NCI-H524 treated with DMSO at 0.1 percent for 48 hours (cell line): ENCODE measurements at regions not wholly inside any gene's neighbourhood (a gene's known extent, or its start where the extent isn't known, plus 50 kb on each side); places are given as distances from the start of the nearest gene placed in this dataset.
A peak's percentile ranks its signal among the peaks of the same experiment; 100 is the strongest.
"Not testable (repeated sequence)": the region's sequence is repeated elsewhere in the genome, so short reads cannot be mapped to it uniquely, and the experiment has no call there.

Source experiments
- DNase-seq: peaks from one replicate; lab custom pipeline; 2025; lab: John Stamatoyannopoulos, UW

DNA sequence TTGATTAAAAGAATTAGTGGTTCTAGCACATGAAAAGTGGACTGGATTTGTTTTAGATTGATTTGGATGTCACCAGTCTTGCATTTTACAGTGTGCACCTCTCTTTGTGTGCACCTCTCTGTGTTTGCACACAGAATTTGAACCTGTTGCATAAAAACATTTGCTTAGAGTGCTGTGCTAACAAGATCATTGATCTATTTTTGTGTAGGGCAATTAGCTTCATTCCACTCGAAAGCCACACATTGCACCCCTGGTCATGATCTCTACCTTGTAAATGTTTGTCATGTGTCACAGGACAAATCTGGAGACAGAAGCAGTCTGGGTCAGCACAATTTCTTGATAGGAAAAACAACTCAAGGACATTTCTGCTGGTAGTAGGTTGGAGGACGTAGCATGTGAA, 258.7 kb upstream of the LINC00305 start:
- DNase-seq = no peak

DNA sequence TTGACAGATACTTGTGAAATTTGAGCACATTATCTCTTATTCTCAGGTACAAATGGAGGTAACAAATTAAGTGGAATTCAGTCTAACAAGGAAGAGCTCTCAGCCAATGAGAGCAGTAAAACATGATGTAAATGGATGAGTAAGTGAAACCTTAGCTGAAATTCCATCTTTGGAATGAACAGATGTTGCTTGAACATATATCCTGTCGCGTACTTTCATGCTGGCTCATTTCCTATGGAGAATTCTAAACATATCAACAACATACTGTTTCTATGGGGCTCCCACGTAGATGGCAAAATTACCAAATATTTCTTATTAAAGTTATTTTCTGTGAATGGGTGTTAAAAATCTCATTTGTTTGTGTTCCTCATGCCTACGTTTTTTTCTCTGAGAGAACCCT, 256.3 kb upstream of the LINC00305 start:
- DNase-seq = no peak

DNA sequence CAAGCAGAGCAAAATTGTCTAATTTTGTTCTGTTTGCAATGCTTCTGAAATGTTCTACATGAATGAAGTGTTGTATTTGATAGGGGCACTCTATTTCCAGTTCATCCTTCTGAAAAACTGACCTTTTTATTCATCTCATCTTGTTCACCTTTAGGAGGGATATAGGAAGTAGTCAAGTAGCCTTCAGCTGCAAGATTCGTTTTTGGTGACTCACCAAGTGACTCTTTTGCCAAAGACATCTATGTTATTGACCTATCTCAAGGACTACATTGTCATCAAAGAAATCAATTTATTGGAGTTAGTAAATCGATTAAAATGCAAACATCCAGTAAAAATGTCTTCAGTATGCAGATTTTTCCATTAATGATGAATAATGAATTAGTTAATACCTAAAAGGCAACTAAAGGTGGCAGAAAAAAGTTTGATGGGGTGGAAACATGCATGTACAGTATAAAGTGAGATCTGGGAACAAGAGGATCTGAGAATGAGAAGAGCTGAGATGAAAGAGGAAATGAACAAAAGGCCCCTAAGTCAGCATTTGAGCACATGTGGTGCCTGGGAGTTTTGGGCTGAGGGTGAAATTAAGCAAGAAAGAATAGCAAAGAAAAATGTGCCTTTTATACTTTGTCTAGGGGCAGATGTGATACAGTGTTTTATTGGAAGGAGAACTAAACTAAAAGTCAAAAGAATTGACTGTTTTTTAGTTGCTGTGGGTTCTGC, 255.1 kb upstream of the LINC00305 start:
- DNase-seq = no peak

DNA sequence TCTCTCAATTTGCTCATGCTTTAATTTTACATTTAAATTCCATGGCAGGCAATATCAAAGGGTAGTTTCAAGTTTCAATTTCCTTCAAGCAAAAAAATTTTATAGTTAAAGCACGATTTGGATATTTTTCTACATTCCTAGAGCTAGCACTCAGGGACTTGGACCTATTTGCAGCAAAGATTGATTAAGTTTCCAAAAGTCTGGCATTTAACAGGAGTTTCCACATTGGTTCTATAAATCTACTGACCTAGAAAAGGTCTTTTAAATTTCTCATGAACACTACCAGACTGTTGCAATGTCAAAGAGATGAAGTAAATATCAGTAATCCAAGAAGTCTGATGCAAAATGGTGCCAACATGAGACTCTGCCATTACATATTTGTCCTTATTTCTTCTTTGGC, 253.7 kb upstream of the LINC00305 start:
- no peak for DNase-seq

DNA sequence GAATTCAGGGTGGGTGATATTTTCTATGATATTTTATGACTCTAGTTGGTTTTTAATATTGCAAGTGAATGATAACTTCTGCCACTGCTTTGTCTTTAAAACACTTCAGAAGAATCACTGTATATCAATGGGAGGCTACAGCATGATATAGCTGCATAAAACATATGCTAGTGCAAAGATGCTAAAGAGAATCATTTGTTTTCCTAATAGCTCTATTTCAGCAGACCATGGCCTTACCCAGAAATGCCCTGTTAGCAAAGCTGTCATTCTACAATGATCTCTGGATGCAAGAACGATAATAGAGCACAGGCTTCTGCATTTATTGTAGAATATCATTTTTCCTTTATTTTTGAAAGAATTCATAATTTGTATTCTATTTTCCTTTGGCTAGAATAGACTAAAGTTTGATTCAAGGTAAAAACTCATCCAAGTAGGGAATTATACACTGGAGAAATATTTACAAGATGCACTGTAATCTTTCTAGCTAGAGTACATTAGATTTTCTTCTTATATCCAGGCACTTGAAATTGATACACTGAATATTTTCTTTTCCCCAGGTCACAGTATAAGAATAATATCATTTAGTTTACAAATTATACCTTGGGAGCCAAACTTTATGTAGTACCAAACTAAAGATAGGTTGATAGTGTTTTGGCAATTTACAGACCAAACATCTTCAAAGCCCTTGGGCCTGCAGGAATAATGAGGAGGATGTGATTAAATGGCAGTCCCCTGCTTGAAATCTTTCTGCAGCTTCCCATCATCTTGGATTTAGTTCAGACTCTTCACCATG, 252.6 kb upstream of the LINC00305 start:
- DNase-seq = no peak

DNA sequence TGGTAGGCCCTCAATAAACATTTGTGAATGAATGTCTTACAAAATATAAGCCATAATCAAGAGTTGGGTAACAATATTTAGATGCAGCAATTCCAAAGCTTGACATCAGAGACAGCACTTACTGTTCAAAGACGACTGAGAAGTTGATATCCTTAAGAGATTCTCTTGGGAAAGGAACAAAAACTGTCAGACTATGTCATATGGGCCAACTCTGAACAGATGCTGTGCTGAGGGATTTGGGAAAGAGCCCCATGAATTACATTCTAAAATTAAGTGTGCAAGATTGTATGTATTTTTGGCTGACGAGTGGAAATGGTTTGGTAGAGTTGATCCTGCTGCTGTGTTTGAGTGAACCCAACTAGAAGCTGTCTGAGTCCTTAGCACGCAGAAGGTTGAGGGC, 250.7 kb upstream of the LINC00305 start:
- no peak for DNase-seq

DNA sequence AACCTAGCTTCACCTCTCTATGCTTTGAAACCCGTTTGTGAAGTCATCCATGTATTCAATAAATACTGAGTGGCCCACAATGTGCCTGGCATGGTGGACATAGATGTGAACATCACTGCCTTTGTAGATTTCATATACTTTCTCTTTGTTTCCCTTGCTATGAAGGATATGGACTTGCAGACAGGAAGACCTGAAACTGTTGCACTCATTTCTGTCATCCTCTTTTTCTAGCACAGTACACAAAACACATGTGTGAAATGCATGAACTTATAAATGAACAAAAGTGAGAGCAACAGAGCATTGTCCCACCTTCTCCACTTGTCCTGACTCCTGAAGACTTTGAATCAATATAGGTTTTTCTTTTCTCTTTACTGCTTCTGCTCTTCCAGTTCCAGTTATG, 249.4 kb upstream of the LINC00305 start:
- no peak for DNase-seq

DNA sequence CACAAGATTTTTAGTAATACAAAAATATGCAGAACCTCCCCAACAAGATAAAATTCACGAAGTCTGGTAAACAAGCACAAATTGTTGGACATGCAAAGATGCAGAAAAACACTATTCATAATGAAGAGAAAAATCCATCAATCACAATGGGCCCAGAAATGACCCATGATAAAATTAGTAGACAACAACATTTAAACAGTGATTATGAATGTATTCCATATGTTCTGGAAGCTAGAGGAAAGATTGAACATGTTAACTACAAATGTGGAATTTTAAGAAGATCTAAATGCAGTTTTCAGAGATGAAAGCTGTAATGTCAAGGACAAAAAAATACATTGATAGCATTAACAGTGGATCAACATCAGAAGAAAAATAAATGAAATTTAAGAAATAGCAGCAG, 243.3 kb upstream of the LINC00305 start:
- DNase-seq = no peak

DNA sequence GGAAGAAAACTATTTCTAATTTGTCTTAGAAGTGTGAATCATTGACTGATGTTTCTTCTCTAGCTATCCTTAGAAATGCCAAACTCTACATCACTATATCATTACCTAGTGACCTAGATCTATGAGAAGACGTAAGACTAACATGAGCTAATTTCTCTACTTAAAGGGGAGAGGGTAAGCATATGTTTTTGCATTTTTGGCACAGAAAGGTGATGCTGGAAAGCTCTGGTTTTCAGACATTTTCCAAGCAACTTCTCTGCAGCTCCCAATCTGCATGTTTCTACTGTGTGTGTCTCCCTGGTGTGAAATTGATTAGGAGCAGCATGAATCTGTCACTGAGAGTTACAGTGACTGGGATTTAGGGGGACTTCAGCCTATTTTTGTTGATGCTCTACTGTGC, 235.2 kb upstream of the LINC00305 start:
- no peak for DNase-seq

DNA sequence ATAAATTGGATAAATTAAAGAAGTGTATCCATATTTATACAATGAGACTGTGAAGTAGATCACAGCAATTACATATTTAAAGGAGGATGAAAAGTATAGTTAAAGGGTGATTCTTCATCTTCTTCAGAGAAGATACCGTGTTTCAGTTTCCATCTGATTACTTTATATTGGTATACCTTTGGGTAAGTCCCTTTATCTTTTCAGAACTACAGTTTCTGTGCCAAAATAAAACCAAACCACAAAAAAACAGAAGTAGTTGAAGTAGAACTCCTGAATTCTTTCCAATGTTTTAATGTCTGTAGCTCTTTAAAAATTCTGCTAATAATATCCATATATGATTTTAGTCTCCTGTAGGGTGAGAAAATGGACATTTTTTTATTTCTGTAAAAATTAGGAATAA, 231.2 kb upstream of the LINC00305 start:
- DNase-seq = no peak

DNA sequence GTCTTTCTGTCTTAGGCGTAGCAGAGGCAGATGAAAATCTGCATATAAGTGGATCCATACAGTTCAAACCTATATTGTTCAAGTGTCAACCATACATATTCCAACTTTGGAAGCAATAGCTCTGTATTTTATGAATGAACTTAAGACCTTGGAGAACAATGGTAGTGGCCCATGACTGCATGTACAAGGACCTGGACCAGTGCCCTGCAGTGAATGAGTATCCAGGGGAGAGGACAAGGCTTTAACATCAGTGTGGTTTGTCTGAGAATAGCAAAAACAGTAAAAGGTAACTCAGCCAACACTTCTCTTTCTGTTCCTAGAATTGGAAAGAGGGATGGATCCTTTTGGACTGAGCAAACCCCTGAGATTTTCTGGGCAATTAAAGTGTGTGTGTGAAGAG, 230.8 kb upstream of the LINC00305 start:
- no peak for DNase-seq

DNA sequence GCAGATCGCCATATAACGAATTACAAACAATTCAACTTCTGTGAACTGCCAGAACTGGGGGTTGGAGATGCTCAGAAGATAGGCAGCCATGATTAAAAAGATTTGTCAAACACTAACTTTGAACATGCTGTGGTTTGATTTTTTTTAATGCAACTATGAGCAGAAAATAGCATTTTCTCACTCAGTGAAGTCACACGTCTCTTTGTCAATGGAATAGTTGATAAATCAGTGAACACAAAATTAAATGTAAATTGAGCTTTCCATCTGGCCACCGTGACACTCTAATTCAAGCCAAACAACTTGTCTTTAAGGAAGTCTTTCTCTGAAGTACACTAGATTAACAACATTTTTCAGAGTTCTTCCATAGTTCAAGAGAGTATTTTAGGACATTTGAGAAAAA, 228.6 kb upstream of the LINC00305 start:
- DNase-seq = no peak

DNA sequence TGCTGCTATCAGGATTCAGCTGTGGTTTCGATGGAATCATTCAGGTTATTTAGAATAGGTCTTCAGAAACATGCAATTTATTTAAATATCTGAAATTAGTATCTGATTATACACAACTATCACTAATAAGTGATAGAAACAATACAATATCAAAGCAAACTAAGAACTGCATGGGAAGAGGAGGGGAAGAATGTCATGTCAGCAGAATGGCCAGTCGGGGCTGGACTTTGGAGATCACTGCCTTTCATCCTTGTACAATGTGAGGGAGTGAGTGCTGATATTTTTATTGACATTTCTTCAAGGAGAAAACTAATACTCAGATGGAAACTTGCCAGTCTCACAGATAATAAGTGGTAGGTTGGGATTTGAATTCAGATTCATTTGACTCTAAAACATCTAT, 224.0 kb upstream of the LINC00305 start:
- DNase-seq = no peak

DNA sequence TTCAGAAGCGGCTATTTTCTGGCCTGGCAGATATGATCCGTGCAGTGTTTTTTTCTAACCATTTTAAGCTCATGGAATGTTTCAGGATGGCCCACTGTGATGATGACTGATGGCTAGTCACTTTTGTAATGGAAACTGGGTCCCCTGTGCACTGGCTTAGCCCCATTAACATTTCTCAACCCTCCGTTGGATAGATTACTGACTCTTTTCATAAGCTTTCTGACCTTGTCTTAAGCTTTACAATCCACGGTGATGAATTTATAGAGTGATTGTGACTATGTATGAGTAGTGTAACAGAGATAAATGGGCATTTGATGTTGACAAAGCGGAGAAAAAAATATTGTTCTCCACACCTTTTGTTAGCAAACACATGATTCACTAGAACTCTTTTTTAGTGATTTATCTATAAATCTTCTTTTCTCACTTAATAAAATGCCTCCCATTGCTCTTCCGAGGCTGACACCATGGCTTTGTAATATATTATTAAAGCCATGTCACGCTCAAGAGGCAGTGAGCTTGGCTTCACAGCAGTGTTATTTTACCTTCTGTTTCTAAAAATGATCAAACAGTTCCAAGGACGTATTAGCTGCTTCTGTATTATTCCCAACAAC, 221.0 kb upstream of the LINC00305 start:
- DNase-seq = not testable (repeated sequence)

DNA sequence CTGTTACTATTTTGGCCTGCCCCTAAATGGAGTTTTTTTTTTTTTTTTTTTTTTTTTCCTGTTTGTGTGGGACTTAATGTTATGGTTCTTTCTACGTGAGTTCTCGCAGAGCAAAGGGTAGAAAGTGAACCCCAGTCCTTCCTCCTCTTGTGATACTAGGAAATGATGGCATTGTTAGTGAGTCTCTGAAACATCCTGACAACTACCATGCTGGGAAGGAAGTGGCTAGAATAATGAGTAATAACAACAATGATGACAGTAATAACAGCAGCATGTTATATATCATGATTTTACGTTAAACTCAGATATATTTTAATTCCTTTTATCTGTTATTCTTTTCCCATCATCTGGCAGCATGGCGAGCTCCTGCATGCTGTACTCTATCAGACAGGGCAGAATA, 216.2 kb upstream of the LINC00305 start:
- DNase-seq = no peak

DNA sequence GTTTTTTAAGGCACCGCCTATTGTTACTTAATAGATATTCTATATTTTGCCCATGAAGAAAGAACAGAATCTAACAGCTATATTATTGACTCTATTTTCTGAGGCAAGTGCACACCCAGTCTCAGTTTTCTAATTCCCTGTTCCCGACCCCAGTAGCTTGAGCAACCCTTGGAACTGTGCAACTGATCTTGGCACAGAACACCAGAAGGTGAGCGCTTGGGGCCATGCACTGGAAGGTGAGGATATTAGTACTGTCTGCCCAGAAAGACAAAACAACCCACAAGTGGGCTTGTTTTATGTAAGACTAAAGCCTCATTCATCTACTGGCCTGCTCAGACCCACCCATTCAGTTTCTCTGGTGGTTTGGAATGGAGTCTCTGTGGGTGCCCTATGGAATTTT, 188.8 kb upstream of the LINC00305 start:
- DNase-seq = no peak

DNA sequence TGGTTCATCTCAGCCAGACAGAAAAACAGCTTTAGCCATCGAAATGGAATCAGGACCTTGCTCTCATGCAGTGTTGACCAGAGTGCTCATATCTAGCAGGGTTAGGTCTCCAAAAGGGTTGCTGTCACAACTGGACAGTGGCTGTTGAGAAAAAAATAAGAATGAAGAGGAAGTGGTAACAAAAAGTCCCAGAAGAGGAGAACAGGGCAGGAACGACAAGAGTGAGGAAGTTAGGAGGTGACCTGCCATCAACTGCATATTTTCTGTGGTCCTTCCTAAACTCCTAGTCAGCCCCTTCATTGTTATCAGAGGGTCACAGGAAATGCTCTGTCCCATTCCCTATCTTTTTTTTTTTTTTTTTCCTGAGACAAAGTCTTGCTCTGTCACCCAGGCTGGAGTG, 188.1 kb upstream of the LINC00305 start:
- DNase-seq = no peak

DNA sequence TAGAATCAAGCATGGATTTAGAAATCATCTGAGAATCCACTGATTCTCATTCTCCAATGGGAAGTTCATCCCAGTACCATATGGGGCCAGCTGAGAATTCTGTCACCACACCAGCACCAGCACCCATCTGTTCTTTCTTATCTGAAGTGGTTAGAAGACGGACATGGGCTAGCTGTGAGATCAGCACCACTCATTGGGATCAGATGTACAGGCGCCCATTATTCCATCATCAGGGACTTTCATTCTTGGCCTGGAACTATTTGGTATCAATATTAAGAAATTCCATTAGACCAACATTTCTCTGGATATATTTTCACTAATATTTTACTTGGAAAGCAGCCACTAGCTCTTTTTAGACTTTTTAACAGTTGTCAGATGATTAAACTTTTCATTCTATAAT, 185.9 kb upstream of the LINC00305 start:
- DNase-seq = peak; percentile 58

DNA sequence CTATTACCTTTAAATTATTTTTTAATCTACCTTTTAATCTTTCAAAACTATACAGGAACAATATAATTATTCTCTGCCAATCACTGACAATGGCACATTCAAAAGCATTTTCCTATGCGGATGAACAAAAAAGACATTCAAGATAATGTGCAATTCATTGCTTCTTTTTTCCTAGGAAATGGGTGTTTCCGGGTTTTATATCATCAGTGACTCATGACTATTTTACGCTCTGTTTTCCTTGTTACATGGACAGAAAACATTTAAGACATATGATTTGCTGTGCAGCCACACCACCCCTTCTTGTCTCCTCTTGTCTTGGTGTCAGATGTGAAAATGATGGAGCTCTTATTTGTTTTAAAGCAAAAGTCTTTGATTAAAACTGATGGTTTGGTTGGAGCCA, 184.7 kb upstream of the LINC00305 start:
- DNase-seq = no peak

DNA sequence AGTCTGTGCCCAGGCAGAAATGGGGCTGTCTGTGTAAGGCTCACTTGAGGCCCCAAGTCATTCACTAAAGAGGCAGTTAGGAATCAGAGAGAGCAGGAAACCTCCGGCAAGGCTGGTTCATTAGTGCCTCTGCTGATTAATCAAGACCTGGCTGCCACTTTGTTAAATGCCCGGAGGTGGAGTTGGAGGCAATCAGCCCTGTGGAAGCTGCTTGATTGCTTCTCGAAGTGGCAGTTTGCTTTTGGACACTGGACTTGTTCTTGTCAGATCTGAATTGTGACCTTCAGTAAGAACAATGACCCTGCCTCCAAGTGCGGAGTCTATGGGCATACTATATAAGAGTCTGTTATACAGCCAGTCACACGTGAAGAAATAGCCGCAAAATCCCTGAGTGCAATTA, 183.9 kb upstream of the LINC00305 start:
- no peak for DNase-seq

DNA sequence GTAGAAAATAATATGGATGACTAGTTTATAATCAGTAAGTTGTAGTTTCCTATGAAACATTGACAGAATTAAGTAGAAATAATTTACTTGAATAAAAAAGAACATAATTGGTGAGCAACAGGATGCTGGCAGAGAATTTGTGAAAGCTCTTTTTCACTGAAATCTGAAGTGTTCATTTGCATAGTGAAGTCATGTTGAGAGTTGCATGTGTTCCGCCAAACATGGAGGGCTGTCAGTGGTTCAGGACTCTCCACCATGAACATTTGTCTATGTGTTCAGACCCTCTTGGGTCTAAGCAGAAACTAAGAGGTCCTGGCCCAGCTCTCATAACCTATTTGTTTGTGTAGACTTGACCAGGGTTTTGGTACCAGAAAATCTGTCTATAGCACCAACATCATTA, 182.5 kb upstream of the LINC00305 start:
- DNase-seq = no peak

DNA sequence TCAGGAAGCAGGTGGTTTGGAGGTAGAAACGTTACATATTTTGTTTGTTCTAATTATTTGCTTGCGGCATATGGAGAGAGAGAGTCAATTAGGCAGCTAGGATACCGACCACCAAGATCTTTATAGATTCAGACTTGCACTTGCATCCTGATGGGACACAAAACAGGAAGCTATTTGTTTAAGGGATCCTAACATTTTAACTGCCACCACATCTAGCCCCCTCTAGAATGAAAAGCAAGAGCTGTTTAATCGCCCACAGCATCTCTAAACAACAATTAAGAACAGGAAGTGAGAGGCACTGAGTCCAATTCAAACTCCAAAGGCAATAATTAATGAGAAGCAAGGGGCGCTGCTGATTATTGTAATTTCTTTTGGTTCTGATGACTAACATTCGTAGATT, 182.0 kb upstream of the LINC00305 start:
- DNase-seq = no peak

DNA sequence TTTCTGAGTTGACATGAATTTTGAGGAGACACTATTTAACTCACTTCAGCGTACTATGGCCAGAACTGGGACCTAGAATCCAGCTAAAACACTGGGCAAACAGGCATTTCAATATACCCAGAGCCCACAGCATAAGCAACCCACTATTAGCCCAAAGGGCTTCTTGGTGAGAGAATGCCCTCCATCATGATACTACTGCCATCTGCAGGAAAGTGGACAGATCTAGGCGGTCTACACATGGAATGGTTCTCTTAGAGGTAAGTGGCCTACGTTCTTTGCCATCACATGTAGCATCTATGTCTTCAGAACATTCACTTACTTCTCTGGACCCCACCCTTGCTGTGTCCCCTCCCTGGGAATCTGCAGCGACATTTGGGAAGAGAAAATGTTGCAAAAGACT, 181.3 kb upstream of the LINC00305 start:
- DNase-seq = no peak
